GM19438 (cell line): ENCODE measurements at regions not wholly inside any gene's neighbourhood (a gene's known extent, or its start where the extent isn't known, plus 50 kb on each side); places are given as distances from the start of the nearest gene placed in this dataset.

Experiments used
- ATAC-seq: cut with Tn5 transposase; IDR thresholded peaks from one replicate; pipeline ENCODE4 v1.9.1; 2021; ENCODE audit warnings: low read depth; ENCODE audit not compliant: unreplicated experiment

DNA sequence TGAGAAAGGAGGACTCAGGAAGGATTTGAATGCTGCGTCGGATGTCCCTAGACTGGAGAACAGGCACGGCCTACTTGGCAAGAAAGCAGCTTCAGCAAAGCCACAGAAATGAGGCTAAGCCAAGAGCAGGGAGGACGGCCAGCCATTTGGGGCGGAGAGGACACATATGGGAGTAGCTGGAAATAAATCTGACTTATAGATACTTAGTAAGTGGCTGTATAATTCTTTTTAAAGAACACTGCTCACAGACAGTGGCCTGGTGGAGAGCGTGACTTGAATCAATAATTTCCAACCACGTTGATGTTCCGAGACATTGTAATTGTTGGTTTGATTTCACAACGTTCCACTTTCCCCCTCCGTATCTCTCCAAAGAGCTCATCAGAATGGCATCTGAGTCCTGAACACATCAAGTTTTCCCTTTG, 67.7 kb upstream of the JCAD start:
- ATAC-seq: no peak

DNA sequence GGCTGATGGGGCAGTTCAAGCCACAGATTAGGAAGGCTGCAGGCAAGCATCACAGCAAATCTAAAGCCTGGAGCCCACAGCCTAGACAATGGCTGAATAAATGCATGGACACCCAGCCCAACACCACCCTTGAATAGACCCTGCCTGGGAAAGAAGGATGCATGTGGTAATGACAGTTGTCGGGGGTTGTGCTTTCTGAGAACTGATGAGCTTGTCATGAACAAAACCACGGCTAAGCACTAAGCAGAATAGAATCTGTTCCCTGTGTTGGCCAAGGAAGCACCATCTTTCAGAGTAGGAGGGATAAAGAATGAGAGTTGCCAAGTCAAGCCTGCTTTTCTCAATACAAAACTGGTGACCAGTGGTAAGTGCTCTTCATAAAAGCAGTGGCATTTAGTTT, 66.1 kb upstream of the JCAD start:
- ATAC-seq: no peak

DNA sequence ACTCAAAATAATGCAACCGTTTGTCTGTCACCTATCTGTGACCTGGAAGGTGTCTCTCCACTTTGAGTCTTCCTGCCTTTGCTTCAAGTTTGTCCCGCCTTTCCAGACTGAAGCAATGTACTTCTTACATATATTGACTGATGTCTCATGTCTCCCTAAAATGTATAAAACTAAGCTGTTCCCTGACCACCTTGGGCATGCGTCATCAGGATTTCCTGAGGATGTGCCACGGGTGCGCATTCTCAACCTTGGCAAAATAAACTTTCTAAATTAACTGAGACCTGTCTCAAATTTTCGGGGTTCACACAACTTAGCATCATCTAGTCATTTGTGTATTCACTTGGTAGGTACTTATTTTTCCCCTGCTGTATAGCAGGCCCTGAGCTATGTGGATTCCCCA, 65.3 kb upstream of the JCAD start:
- ATAC-seq: no peak

DNA sequence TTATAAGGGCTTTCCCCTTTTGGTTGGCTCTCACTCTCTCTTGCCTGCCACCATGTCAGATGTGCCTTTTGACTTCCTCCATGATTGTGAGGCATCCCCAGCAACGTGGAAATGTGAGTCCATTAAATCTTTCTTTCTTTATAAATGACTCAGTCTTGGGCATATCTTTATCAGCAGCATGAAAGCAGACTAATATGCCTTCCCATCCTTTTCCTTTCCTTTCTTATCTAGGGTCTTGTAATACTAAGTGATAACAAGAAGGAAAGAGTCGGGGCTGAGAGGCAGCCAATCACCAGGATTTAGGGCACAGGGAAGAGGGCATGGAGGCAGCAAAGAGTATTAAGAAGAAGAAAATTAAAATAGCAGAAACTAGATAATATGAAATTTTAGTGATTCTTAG, 62.0 kb upstream of the JCAD start:
- ATAC-seq: no peak

DNA sequence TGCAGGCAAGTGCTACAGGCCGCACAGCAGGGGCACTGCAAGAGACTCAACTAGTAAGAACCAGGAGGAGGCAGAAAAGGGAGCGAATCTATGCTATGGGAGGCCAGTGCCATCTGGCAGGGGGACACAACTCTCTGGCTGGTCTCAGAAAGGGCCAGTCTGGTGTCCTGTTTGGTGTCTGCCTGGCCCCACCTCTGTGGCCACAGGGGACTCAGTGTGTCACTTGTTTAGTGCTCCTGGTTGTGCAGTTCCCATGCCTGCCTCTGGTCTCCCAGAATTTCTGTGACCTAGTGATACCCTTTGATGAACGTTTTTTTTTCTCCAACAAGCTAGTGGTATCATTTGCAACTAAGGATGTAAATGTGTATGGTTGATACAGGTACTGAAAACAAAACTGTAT, 59.2 kb upstream of the JCAD start:
- no peak for ATAC-seq

DNA sequence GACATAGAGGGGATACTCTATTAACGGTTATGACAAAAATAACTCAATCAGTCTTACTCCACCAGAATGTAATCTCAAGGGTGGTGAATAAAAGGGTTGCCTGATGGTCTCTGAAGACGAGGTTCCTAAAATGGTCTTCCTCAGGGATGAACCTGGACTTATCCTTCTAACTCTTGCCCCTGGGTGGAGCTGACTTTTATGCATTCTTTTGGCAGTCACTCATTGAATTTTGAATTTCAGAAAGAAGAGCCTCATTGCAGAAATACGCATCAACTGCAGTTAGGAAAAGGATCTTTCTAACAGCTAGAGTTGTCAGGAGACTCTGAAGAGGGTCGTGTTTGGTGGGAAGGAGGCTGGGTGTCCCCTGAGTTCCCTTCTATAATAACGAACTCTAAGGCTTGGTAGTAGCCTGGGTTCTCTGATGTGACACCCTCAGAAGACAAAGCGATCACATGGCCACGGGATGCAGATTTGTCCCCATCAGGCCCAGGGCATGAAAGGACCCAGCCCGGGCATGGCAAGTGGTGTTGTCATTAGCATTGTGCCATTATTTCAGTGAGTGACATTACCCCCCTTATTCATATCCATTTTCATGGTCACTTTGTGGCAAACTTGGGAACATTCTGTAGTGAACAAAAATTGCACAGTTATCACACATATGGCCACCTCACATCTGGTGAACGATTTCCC, 58.6 kb upstream of the JCAD start:
- no peak for ATAC-seq

DNA sequence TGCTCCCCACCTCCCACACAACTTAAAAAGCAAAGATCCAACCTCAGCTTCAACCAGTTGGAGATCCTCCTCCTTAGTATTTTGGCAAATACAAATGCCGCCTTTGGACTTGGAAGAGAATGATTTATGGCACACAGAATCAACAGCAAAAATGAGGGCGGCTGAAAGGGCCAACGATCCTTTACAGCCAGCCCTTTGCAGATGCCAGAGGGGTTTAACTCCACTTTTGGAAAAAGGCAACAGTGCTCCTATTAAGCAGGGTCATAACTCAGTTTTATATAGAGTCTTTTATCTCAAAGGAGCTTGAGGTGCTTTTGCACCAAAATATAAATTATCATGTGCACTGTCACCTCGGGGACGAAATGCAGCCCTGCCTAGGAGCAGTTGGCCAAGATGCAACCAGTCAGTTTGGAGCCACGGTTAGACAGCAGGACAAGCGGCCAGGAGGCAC, 56.7 kb upstream of the JCAD start:
- no peak for ATAC-seq

DNA sequence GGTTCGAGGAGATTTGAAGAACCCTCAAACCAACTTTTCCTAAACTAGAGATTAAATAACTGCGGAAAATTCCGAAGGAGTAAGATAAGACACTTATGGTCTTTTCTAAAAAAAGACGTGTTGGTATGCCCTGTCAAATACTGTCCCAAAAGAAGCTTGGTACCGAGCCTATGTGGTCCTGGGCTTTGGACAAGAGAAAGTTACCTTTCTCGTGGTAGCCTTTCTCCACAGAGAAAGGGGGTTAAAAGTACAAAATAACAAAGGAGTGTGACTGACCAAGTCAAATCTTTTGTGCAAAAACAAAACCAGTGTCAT, 56.2 kb upstream of the JCAD start:
- ATAC-seq: no peak

DNA sequence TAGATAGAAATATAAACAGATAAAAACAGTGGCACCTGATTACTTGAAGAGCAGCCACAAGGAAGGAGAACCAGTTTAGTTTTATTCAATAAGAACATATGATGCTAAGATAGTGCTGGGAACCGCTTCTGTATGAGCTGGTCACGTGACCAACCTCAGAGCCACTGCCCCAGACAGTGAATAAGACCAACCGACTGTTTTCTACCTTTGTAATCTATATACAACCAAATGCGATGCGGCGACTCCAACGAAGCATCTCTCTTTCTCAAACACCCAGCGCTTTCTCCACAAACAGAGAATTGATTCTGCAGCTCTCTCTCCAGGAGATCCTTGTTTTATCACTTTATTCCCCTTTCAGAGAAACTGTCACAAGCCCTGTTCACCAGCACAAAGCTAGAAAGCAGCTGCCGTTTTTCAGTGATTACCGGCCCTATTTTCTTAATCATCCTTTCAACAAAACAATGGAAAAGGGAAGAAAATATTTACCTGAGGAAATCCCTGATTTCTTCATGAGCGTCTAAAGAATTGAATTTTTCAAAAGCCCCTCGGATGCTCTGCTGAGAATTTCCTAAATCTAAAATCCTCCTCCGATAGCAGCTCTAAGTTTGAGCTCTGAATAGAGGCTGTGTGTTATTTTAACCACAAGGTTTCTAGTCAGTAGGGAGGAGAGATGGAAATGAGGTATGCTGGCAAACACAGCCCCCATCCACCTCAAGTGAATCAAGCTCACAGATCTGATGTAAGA, 55.7 kb upstream of the JCAD start:
- ATAC-seq: no peak

DNA sequence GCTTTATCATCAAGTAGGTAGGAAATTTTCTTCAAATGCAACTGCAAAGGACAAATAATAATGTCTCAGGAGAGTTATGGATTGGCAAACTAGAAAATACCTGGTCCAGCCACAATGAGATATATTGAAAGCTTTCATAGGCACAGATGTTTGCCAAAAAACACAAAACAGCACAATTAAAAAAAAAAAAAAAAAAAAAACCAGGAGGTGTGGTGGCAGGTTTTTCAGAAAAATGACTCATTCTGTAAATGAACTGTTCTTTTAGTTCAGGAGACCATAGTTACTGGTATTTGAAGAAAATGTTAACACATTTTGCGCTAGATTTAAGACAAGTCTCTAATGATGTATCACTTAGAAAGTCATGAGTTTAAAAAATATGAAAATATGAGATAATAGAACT, 55.0 kb upstream of the JCAD start:
- ATAC-seq: no peak

DNA sequence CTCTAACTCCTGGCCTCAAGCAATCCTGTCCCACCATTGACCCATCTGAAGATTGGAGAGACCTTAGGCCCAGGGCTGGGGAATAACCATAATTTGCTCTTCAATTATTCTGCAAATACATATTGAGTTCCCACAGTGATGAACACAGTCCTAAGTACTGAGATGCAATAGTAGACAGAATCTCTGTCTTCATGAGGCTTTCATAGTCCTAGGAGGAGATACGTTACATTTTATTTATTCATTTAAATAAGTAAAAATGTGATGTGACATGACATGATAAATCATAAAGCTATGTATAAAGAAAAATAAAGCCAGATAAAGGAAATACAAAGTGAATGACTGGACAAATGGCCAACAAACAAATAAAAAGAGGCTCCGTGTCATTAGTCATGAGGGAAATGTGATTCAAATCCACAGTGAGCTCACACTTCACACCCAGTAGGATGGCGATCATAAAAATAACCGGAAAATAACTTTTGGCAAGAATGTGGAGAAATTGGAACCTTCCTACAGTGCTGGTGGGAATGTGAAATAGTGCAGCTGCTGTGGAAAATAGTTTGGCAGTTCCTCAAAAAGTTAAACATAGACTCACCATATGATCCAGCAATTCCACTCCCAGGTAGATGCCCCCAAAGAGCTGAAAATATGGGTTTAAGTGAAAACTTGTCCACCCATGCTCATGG, 52.1 kb upstream of the JCAD start:
- no peak for ATAC-seq
